Osteoblast (primary cell): ENCODE measurements at regions not wholly inside any gene's neighbourhood (a gene's known extent, or its start where the extent isn't known, plus 50 kb on each side); places are given as distances from the start of the nearest gene placed in this dataset.

Experiments
- DNase-seq: peaks from one replicate; pipeline ENCODE4 v3.0.0; 2011; ENCODE audit warnings: low spot score, mixed read lengths; ENCODE audit not compliant: insufficient read length; ENCODE audit errors: missing footprints
- H2AFZ ChIP-seq: 2 replicates; pipeline ENCODE4 v1.6.0; 2011; ENCODE audit warnings: mild to moderate bottlenecking, low read length
- H3K27ac ChIP-seq: 2 replicates; pipeline ENCODE4 v1.5.1; 2011; ENCODE audit warnings: mild to moderate bottlenecking, low read depth, low read length, moderate library complexity
- H3K27me3 ChIP-seq: 2 replicates; pipeline ENCODE4 v1.6.0; 2012; ENCODE audit warnings: mild to moderate bottlenecking, control low read depth, inconsistent platforms, low read length, moderate library complexity; ENCODE audit not compliant: insufficient read depth
- H3K36me3 ChIP-seq: 2 replicates; pipeline ENCODE4 v1.5.1; 2011; ENCODE audit warnings: mild to moderate bottlenecking, low read length, control low read depth, moderate library complexity; ENCODE audit not compliant: insufficient read depth
- H3K4me1 ChIP-seq: 2 replicates; pipeline ENCODE4 v1.5.1; 2011; ENCODE audit warnings: mild to moderate bottlenecking, low read length, control low read depth, moderate library complexity; ENCODE audit not compliant: insufficient read depth
- H3K4me2 ChIP-seq: 2 replicates; pipeline ENCODE4 v1.6.0; 2011; ENCODE audit warnings: mild to moderate bottlenecking, low read length; ENCODE audit not compliant: insufficient read depth
- H3K4me3 ChIP-seq: fragments of 200-600 bp; sonication (generic); 3 replicates; pipeline ENCODE4 v1.5.1; 2012; ENCODE audit warnings: mild to moderate bottlenecking, low read length, inconsistent platforms; ENCODE audit not compliant: insufficient read depth
- H3K79me2 ChIP-seq: 2 replicates; pipeline ENCODE4 v1.6.0; 2012; ENCODE audit warnings: mild to moderate bottlenecking, low read length, control low read depth, inconsistent platforms; ENCODE audit not compliant: insufficient read depth
- H3K9me3 ChIP-seq: 2 replicates; pipeline ENCODE4 v1.5.1; 2011; ENCODE audit warnings: low read depth, low read length, control low read depth
- H4K20me1 ChIP-seq: 2 replicates; pipeline ENCODE4 v1.6.0; 2012; ENCODE audit warnings: mild to moderate bottlenecking, low read length, control low read depth; ENCODE audit not compliant: insufficient read depth
- TF ChIP-seq, protein P1 (sequence below): IDR thresholded peaks from 2 replicates; pipeline ENCODE4 v1.5.1; 2011; ENCODE audit warnings: mild to moderate bottlenecking, low read depth, low read length, moderate library complexity; ENCODE audit errors: extremely low read depth

DNA sequence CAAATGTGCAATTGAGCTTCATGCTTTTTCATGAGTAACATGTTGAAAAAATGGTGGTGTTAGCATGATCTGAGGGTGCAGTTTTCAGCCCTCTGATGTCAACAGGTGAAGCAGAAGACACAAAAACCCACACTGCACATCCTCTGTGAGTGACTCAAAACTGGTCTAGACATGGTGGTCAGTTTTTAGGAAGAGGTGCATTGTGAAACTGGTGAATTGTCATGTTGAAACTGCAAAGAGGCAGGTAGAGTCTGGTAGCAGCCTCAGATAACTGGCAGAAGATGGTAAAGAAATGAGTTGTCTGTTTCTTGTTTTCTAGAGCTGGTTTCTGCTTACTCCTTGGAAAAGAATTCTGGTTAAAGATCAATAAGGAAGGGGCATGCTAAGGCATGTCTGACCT is 97.3 kb upstream of the HMCN1 start:
- Histone ChIP-seq H3K27me3 (no peaks in the 10 kb centered on the region), H2AFZ (no peak overlapping the region), H3K4me3 (no peak overlapping the region), H3K4me1 (peaks cover 4% of the 10 kb centered on the region), H3K4me2 (no peak overlapping the region), H3K9me3 (no peaks in the 10 kb centered on the region), H4K20me1 (no peaks in the 10 kb centered on the region), H3K79me2 (no peaks in the 10 kb centered on the region), H3K36me3 (no peaks in the 10 kb centered on the region), H3K27ac (no peak overlapping the region)
- DNase-seq = no peak
- TF ChIP-seq, protein P1, sequence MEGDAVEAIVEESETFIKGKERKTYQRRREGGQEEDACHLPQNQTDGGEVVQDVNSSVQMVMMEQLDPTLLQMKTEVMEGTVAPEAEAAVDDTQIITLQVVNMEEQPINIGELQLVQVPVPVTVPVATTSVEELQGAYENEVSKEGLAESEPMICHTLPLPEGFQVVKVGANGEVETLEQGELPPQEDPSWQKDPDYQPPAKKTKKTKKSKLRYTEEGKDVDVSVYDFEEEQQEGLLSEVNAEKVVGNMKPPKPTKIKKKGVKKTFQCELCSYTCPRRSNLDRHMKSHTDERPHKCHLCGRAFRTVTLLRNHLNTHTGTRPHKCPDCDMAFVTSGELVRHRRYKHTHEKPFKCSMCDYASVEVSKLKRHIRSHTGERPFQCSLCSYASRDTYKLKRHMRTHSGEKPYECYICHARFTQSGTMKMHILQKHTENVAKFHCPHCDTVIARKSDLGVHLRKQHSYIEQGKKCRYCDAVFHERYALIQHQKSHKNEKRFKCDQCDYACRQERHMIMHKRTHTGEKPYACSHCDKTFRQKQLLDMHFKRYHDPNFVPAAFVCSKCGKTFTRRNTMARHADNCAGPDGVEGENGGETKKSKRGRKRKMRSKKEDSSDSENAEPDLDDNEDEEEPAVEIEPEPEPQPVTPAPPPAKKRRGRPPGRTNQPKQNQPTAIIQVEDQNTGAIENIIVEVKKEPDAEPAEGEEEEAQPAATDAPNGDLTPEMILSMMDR = no peak

DNA sequence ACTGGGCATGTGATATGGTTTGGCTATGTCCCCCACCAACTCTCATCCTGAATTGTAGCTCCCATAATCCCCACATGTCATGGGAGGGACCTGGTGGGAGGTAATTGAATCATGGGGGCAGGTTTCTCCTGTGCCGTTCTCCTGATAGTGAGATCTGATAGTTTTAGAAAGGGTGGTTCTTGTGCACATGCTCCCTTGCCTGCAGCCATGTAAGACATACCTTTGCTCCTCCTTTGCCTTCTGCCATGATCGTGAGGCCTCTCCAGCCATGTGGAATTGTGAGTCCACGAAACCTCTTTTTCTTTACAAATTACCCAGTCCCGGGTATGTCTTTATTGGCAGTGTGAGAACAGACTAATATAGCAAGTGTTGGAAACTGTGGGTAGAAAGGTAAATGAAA is 99.5 kb upstream of the HMCN1 start:
- DNase-seq = no peak
- no peak overlapping the region for H2AFZ ChIP-seq
- no peaks in the 10 kb centered on the region for H4K20me1 ChIP-seq
- no peaks in the 10 kb centered on the region for H3K79me2 ChIP-seq
- TF ChIP-seq, protein P1 = no peak
- H3K4me2 ChIP-seq = no peak overlapping the region
- H3K27ac ChIP-seq = no peak overlapping the region
- H3K9me3 ChIP-seq = no peaks in the 10 kb centered on the region
- peaks cover 4% of the 10 kb centered on the region for H3K4me1 ChIP-seq
- H3K4me3 ChIP-seq = no peak overlapping the region
- H3K36me3 ChIP-seq = no peaks in the 10 kb centered on the region
- no peaks in the 10 kb centered on the region for H3K27me3 ChIP-seq

DNA sequence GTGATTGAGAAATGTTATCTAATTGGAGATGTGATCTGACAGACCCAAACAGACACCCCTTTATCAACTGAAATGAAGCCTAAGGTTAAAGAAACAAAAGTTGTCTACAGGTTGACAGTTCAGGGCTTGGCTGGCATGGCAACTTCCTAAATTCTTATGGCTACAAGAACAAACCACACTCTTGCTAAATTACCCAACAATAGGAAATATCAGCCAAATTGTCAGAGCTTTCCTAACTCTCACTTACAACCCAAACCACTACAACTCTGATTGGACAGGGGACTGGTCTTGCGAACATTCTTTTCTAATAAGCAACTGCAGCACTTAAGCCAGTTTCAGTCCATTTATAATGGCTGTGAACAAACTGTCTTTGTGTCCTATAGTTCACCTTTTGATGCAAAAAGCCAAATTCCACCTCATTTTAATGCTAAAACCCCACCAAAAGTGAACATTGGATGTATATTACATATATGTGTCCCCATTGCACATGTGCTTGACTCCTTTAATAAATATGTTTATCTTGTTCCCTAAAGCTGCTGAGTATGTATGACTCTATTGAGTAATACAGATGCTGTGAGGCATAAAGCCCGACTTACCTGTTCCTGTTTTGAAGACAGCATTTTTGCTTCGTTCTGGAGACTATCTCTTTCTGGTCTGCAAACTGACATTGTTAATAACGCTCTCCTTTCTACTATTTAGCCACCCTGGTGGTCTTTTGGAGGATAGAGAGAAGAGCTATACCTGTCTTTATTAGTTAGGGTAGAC is 101.3 kb upstream of the HMCN1 start:
- TF ChIP-seq, protein P1 = no peak
- no peaks in the 10 kb centered on the region for H3K36me3 ChIP-seq
- no peaks in the 10 kb centered on the region for H3K79me2 ChIP-seq
- H3K4me1 ChIP-seq = peaks cover 4% of the 10 kb centered on the region
- no peak overlapping the region for H2AFZ ChIP-seq
- H4K20me1 ChIP-seq = no peaks in the 10 kb centered on the region
- H3K27me3 ChIP-seq = no peaks in the 10 kb centered on the region
- H3K27ac ChIP-seq = no peak overlapping the region
- H3K4me3 ChIP-seq = no peak overlapping the region
- H3K9me3 ChIP-seq = no peaks in the 10 kb centered on the region
- H3K4me2 ChIP-seq = no peak overlapping the region
- DNase-seq = no peak

DNA sequence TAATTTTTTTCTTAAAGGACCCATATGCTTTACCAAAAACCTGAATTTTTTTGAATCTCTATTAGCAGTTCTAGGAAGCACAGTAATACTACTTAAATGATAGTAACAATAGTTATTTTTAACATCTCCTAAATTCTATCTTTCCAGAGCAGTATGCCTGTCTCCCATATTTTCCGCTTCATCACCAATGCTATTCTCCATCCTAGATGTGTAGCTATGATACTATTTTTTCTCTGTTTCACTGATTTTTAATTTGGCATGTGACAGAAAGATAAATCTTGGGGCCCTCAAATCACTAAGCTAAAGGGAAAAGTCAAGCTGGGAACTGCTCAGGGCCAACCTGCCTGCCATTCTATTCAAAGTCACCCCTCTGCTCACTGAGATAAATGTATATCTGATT is 102.3 kb upstream of the HMCN1 start:
- Histone ChIP-seq H3K9me3 (no peaks in the 10 kb centered on the region), H3K4me1 (peaks cover 4% of the 10 kb centered on the region), H3K4me2 (no peak overlapping the region), H3K4me3 (no peak overlapping the region), H3K27me3 (no peaks in the 10 kb centered on the region), H3K27ac (no peak overlapping the region), H2AFZ (no peak overlapping the region), H3K79me2 (no peaks in the 10 kb centered on the region), H4K20me1 (no peaks in the 10 kb centered on the region), H3K36me3 (no peaks in the 10 kb centered on the region)
- TF ChIP-seq, protein P1 = no peak
- DNase-seq = no peak
